ENCODE measurements at regions not wholly inside any gene's neighbourhood (a gene's known extent, or its start where the extent isn't known, plus 50 kb on each side); places are given as distances from the start of the nearest gene placed in this dataset.
A peak's percentile ranks its signal among the peaks of the same experiment; 100 is the strongest.
"Not testable (repeated sequence)": the region's sequence is repeated elsewhere in the genome, so short reads cannot be mapped to it uniquely, and the experiment has no call there.

GRCh38 chr2:34133065-34133464 lies 534.0 kb upstream of the FAM98A start:
- H3K4me3 ChIP-seq (ENCODE audit: control insufficient read depth in 1 of 7, extremely low read depth in 1 of 7, insufficient read depth in 4 of 7, low read depth in 2 of 7, low read length in 6 of 7); POLR2A ChIA-PET; CTCF ChIA-PET; DNase-seq; H3K27ac ChIP-seq (ENCODE audit: insufficient read depth in 1 of 2, low read depth in 1 of 2, low read length in 2 of 2, poor library complexity in 1 of 2, severe bottlenecking in 2 of 2); H3K36me3 ChIP-seq (ENCODE audit: control insufficient read depth in 4 of 4, insufficient read depth in 4 of 4, low read length in 3 of 4); H3K4me1 ChIP-seq (ENCODE audit: control extremely low read depth in 1 of 4, control insufficient read depth in 4 of 4, insufficient read depth in 4 of 4, low read length in 3 of 4); H3K27me3 ChIP-seq (replicated peaks in 2 of 5; ENCODE audit: control insufficient read depth in 4 of 5, insufficient read depth in 5 of 5, low read length in 4 of 5); H3K9me3 ChIP-seq (ENCODE audit: control extremely low read depth in 1 of 5, control insufficient read depth in 4 of 5, insufficient read depth in 2 of 5, low read depth in 1 of 5, low read length in 4 of 5): not testable (repeated sequence)
- 91% methylated on average over 12 of the region's 24 CpGs for WGBS (ENCODE audit: insufficient coverage)

GRCh38 chr2:34126279-34126678 lies 527.2 kb upstream of the FAM98A start:
- no peak overlapping the region for H3K4me3 ChIP-seq (ENCODE audit: control insufficient read depth in 1 of 7, extremely low read depth in 1 of 7, insufficient read depth in 4 of 7, low read depth in 2 of 7, low read length in 6 of 7)
- ChIA-PET CTCF (no interaction called here), POLR2A (no interaction called here)
- WGBS (ENCODE audit: insufficient coverage), result 100% methylated on average over 1 of the region's 4 CpGs
- no peaks in the 10 kb centered on the region for H3K36me3 ChIP-seq (ENCODE audit: control insufficient read depth in 4 of 4, insufficient read depth in 4 of 4, low read length in 3 of 4)
- no peak overlapping the region for H3K27ac ChIP-seq (ENCODE audit: insufficient read depth in 1 of 2, low read depth in 1 of 2, low read length in 2 of 2, poor library complexity in 1 of 2, severe bottlenecking in 2 of 2)
- peaks cover 0 to 6% (median 0%) of the 10 kb centered on the region in 4 experiments for H3K4me1 ChIP-seq (ENCODE audit: control extremely low read depth in 1 of 4, control insufficient read depth in 4 of 4, insufficient read depth in 4 of 4, low read length in 3 of 4)
- no peaks in the 10 kb centered on the region for H3K27me3 ChIP-seq (replicated peaks in 2 of 5; ENCODE audit: control insufficient read depth in 4 of 5, insufficient read depth in 5 of 5, low read length in 4 of 5)
- H3K9me3 ChIP-seq (ENCODE audit: control extremely low read depth in 1 of 5, control insufficient read depth in 4 of 5, insufficient read depth in 2 of 5, low read depth in 1 of 5, low read length in 4 of 5), result peaks cover 0 to 2% (median 0%) of the 10 kb centered on the region in 5 experiments
- no peak for DNase-seq

- DNase-seq, result no peak
Measured at GRCh38 chr2:34123996-34124785, 525.1 kb upstream of the FAM98A start.

GRCh38 chr2:34121076-34121475 lies 522.0 kb upstream of the FAM98A start:
- POLR2A ChIA-PET, result no interaction called here
- peaks cover 0 to 12% (median 0%) of the 10 kb centered on the region in 4 experiments for H3K4me1 ChIP-seq (ENCODE audit: control extremely low read depth in 1 of 4, control insufficient read depth in 4 of 4, insufficient read depth in 4 of 4, low read length in 3 of 4)
- 0% methylated on average over 1 of the region's 3 CpGs for WGBS (ENCODE audit: insufficient coverage)
- CTCF ChIA-PET, result no interaction called here
- H3K9me3 ChIP-seq (ENCODE audit: control extremely low read depth in 1 of 5, control insufficient read depth in 4 of 5, insufficient read depth in 2 of 5, low read depth in 1 of 5, low read length in 4 of 5), result no peaks in the 10 kb centered on the region
- peak; percentile 28 to 77 (median 75) for DNase-seq
- peak overlapping the region in 1 of 7 experiments; percentile 19 for H3K4me3 ChIP-seq (ENCODE audit: control insufficient read depth in 1 of 7, extremely low read depth in 1 of 7, insufficient read depth in 4 of 7, low read depth in 2 of 7, low read length in 6 of 7)
- no peaks in the 10 kb centered on the region for H3K27me3 ChIP-seq (replicated peaks in 2 of 5; ENCODE audit: control insufficient read depth in 4 of 5, insufficient read depth in 5 of 5, low read length in 4 of 5)
- H3K36me3 ChIP-seq (ENCODE audit: control insufficient read depth in 4 of 4, insufficient read depth in 4 of 4, low read length in 3 of 4), result no peaks in the 10 kb centered on the region
- no peak overlapping the region for H3K27ac ChIP-seq (ENCODE audit: insufficient read depth in 1 of 2, low read depth in 1 of 2, low read length in 2 of 2, poor library complexity in 1 of 2, severe bottlenecking in 2 of 2)

More at GRCh38 chr2:34123996-34124785, 525.1 kb upstream of the FAM98A start:
- Histone ChIP-seq H3K9me3 (ENCODE audit: control extremely low read depth in 1 of 5, control insufficient read depth in 4 of 5, insufficient read depth in 2 of 5, low read depth in 1 of 5, low read length in 4 of 5) (no peaks in the 10 kb centered on the region), H3K4me3 (ENCODE audit: control insufficient read depth in 1 of 7, extremely low read depth in 1 of 7, insufficient read depth in 4 of 7, low read depth in 2 of 7, low read length in 6 of 7) (no peak overlapping the region), H3K4me1 (ENCODE audit: control extremely low read depth in 1 of 4, control insufficient read depth in 4 of 4, insufficient read depth in 4 of 4, low read length in 3 of 4) (peaks cover 0 to 12% (median 0%) of the 10 kb centered on the region in 4 experiments), H3K27ac (ENCODE audit: insufficient read depth in 1 of 2, low read depth in 1 of 2, low read length in 2 of 2, poor library complexity in 1 of 2, severe bottlenecking in 2 of 2) (no peak overlapping the region), H3K27me3 (replicated peaks in 2 of 5; ENCODE audit: control insufficient read depth in 4 of 5, insufficient read depth in 5 of 5, low read length in 4 of 5) (no peaks in the 10 kb centered on the region), H3K36me3 (ENCODE audit: control insufficient read depth in 4 of 4, insufficient read depth in 4 of 4, low read length in 3 of 4) (no peaks in the 10 kb centered on the region)
- WGBS (ENCODE audit: insufficient coverage), result 98% methylated on average over 4 of the region's 7 CpGs
- ChIA-PET POLR2A (interaction anchor here (0.6 kb wide), 1 partner anchor 1351 kb away, joined by 4 read pairs; no protein-coding TSS in a partner anchor), CTCF (no interaction called here)

- H3K27ac ChIP-seq (ENCODE audit: insufficient read depth in 1 of 2, low read depth in 1 of 2, low read length in 2 of 2, poor library complexity in 1 of 2, severe bottlenecking in 2 of 2), result no peak overlapping the region
- H3K36me3 ChIP-seq (ENCODE audit: control insufficient read depth in 4 of 4, insufficient read depth in 4 of 4, low read length in 3 of 4), result no peaks in the 10 kb centered on the region
- H3K9me3 ChIP-seq (ENCODE audit: control extremely low read depth in 1 of 5, control insufficient read depth in 4 of 5, insufficient read depth in 2 of 5, low read depth in 1 of 5, low read length in 4 of 5), result no peaks in the 10 kb centered on the region
- no peaks in the 10 kb centered on the region for H3K27me3 ChIP-seq (replicated peaks in 2 of 5; ENCODE audit: control insufficient read depth in 4 of 5, insufficient read depth in 5 of 5, low read length in 4 of 5)
- ChIA-PET POLR2A (no interaction called here), CTCF (no interaction called here)
- no peak for DNase-seq
- H3K4me1 ChIP-seq (ENCODE audit: control extremely low read depth in 1 of 4, control insufficient read depth in 4 of 4, insufficient read depth in 4 of 4, low read length in 3 of 4), result no peaks in the 10 kb centered on the region
- no CpG with 5 or more reads among the region's 1 CpG for WGBS (ENCODE audit: insufficient coverage)
- H3K4me3 ChIP-seq (ENCODE audit: control insufficient read depth in 1 of 7, extremely low read depth in 1 of 7, insufficient read depth in 4 of 7, low read depth in 2 of 7, low read length in 6 of 7), result no peak overlapping the region
Measured at GRCh38 chr2:34115076-34115475, 516.0 kb upstream of the FAM98A start.

- CTCF ChIA-PET, result no interaction called here
- POLR2A ChIA-PET, result no interaction called here
- WGBS (ENCODE audit: insufficient coverage), result no CpG with 5 or more reads among the region's 1 CpG
Measured at GRCh38 chr2:34112161-34112560, 513.1 kb upstream of the FAM98A start.

GRCh38 chr2:34110392-34110791 lies 511.3 kb upstream of the FAM98A start:
- WGBS (ENCODE audit: insufficient coverage), result 83% methylated on average over 1 of the region's 1 CpG
- no peak for DNase-seq
- no peak overlapping the region for H3K27ac ChIP-seq (ENCODE audit: insufficient read depth in 1 of 2, low read depth in 1 of 2, low read length in 2 of 2, poor library complexity in 1 of 2, severe bottlenecking in 2 of 2)
- CTCF ChIA-PET, result no interaction called here
- POLR2A ChIA-PET, result no interaction called here
- H3K4me3 ChIP-seq (ENCODE audit: control insufficient read depth in 1 of 7, extremely low read depth in 1 of 7, insufficient read depth in 4 of 7, low read depth in 2 of 7, low read length in 6 of 7), result no peak overlapping the region
- H3K9me3 ChIP-seq (ENCODE audit: control extremely low read depth in 1 of 5, control insufficient read depth in 4 of 5, insufficient read depth in 2 of 5, low read depth in 1 of 5, low read length in 4 of 5), result no peaks in the 10 kb centered on the region
- no peaks in the 10 kb centered on the region for H3K4me1 ChIP-seq (ENCODE audit: control extremely low read depth in 1 of 4, control insufficient read depth in 4 of 4, insufficient read depth in 4 of 4, low read length in 3 of 4)
- H3K27me3 ChIP-seq (replicated peaks in 2 of 5; ENCODE audit: control insufficient read depth in 4 of 5, insufficient read depth in 5 of 5, low read length in 4 of 5), result no peaks in the 10 kb centered on the region
- no peaks in the 10 kb centered on the region for H3K36me3 ChIP-seq (ENCODE audit: control insufficient read depth in 4 of 4, insufficient read depth in 4 of 4, low read length in 3 of 4)

More at GRCh38 chr2:34112161-34112560, 513.1 kb upstream of the FAM98A start:
- H3K4me1 ChIP-seq (ENCODE audit: control extremely low read depth in 1 of 4, control insufficient read depth in 4 of 4, insufficient read depth in 4 of 4, low read length in 3 of 4), result no peaks in the 10 kb centered on the region
- no peaks in the 10 kb centered on the region for H3K27me3 ChIP-seq (replicated peaks in 2 of 5; ENCODE audit: control insufficient read depth in 4 of 5, insufficient read depth in 5 of 5, low read length in 4 of 5)
- no peak overlapping the region for H3K4me3 ChIP-seq (ENCODE audit: control insufficient read depth in 1 of 7, extremely low read depth in 1 of 7, insufficient read depth in 4 of 7, low read depth in 2 of 7, low read length in 6 of 7)
- H3K9me3 ChIP-seq (ENCODE audit: control extremely low read depth in 1 of 5, control insufficient read depth in 4 of 5, insufficient read depth in 2 of 5, low read depth in 1 of 5, low read length in 4 of 5), result no peaks in the 10 kb centered on the region
- H3K27ac ChIP-seq (ENCODE audit: insufficient read depth in 1 of 2, low read depth in 1 of 2, low read length in 2 of 2, poor library complexity in 1 of 2, severe bottlenecking in 2 of 2), result no peak overlapping the region
- no peaks in the 10 kb centered on the region for H3K36me3 ChIP-seq (ENCODE audit: control insufficient read depth in 4 of 4, insufficient read depth in 4 of 4, low read length in 3 of 4)
- DNase-seq, result no peak

Measured in common myeloid progenitor, CD34-positive (primary cell).